Glomerular endothelial cell (primary cell): ENCODE measurements at regions not wholly inside any gene's neighbourhood (a gene's known extent, or its start where the extent isn't known, plus 50 kb on each side); places are given as distances from the start of the nearest gene placed in this dataset.
"Not testable (repeated sequence)": the region's sequence is repeated elsewhere in the genome, so short reads cannot be mapped to it uniquely, and the experiment has no call there.

Source experiments
- DNase-seq: peaks from one replicate; pipeline ENCODE4 v3.0.0-alpha.2; 2011; ENCODE audit warnings: low read depth, low spot score; ENCODE audit errors: extremely low read depth

DNA sequence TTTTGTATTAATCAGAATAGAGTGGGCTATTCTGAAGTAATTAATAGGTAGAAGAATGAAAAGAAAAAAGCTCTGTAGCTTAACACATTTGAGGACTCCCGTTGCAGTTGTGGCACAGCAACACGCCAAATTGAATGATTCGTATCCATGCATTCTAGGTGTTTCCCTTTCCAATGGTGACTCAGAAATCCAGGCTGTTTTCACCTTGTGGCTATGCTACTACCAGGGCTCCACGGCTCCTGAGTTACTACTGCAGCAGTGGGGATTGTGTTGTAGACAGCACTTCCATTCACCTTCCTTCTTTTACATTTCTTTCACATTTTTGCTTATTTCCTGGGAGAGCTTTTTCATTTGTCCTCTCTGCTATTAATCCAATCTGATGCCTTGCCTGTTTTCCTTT, 1616.4 kb downstream of the CDH8 start:
- DNase-seq = no peak

GRCh38 chr16:60414613-60415012, 1621.6 kb downstream of the CDH8 start:
- no peak for DNase-seq

GRCh38 chr16:60413969-60414368, 1622.3 kb downstream of the CDH8 start:
- DNase-seq = no peak

DNA sequence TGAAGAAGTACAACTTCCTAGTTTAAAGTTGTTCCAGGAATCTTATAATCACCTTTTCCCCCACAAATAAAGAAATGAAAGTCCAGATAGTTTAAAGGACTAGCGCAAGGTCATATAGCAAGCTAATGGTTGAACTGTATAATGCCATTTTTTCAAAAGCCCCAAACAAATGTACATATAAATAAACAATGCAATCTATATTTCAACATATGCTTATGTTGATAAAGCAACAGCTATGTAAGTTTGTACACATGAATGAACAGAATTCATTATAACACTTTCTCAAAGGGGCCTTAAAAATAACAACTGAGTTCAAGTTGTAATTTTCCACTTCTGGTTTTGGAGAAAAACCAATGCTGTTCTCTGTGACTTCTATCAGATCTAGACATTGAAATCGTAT, 1628.6 kb downstream of the CDH8 start:
- no peak for DNase-seq

DNA sequence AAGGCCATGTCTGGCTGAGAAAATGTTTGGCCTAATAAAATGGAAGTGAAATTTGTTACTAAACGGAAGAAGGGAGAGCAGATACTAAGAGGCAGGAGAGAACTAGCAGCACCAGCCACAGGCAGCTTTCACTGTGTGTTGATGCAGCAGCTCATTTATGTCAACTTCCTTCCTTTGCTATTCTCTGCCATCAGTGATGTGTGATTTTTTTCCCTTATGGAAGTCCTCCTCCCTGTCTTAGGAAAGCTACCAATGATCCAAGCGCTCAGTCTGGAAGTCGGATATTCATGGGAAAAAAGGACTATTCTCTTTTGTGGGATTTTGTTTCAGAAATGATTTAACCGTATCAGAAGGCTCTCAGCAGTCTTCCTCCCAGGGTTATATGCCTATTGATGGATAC, 1629.2 kb downstream of the CDH8 start:
- no peak for DNase-seq

- DNase-seq = no peak
Measured at GRCh38 chr16:60405286-60405685, 1631.0 kb downstream of the CDH8 start.

- DNase-seq = no peak
Measured at GRCh38 chr16:60404401-60404800, 1631.8 kb downstream of the CDH8 start.

- DNase-seq = not testable (repeated sequence)
Measured at GRCh38 chr16:60402941-60403340, 1633.3 kb downstream of the CDH8 start.

DNA sequence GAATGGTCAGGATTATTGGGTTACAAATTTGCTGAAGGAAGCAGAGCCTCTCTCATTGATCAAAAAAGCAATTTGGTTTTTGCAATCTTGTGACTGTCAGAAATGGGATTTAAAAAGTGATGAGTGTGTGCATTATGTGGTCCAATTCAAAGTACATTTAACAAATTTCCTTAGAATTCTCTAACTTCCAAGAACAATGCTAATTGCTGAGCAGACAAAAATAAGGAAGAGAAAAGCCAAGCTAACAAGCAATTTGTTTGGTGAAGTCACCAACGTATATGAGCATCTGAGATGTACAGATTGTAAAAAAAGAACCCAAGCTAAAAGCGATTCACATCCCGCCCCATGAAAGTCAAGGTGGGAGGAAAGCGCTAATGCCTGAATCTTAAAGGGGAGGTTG, 1643.9 kb downstream of the CDH8 start:
- no peak for DNase-seq

GRCh38 chr16:60371591-60371990, 1637.5 kb upstream of the GOT2 start:
- DNase-seq = no peak

DNA sequence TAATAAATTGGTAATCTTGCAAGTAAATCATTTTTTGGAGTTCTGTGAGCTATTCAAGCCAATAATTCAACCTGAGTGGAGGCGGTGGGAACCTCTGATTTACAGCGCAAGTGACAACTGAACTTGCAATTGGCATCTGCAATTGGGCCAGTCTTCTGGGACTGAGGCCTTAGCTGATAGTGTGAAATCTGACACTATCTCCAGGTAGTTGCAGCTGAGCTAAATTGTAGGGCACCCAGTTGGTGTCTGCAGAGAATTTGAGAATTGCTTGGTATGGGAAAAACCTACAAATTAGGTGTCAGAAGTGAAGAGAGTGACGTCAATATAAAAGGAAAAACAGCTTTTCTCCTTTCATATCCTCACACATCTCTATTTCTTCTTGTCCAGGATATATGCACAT, 1633.6 kb upstream of the GOT2 start:
- DNase-seq = no peak

DNA sequence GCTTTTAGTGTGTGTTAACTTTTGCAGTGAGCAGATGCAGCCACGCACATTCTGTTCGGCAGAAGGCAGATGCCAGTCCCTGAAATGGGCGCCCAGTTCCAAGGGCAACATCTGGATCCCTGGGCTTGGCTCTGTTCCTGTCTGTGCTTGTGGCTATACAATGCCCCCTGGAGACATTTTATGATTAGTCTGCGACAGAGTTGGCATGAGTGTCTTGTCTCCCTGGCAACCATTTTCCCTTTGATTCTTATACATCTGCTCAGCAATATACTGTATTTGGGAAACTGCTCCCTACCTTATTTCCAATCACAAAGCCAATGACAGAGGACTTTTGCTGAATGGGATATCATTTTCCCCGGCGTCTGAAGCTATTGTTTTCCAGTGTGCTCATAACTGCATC, 1629.5 kb upstream of the GOT2 start:
- DNase-seq = no peak

- DNase-seq = not testable (repeated sequence)
Measured at GRCh38 chr16:60359866-60360265, 1625.8 kb upstream of the GOT2 start.

- DNase-seq = not testable (repeated sequence)
Measured at GRCh38 chr16:60359412-60359811, 1625.3 kb upstream of the GOT2 start.

DNA sequence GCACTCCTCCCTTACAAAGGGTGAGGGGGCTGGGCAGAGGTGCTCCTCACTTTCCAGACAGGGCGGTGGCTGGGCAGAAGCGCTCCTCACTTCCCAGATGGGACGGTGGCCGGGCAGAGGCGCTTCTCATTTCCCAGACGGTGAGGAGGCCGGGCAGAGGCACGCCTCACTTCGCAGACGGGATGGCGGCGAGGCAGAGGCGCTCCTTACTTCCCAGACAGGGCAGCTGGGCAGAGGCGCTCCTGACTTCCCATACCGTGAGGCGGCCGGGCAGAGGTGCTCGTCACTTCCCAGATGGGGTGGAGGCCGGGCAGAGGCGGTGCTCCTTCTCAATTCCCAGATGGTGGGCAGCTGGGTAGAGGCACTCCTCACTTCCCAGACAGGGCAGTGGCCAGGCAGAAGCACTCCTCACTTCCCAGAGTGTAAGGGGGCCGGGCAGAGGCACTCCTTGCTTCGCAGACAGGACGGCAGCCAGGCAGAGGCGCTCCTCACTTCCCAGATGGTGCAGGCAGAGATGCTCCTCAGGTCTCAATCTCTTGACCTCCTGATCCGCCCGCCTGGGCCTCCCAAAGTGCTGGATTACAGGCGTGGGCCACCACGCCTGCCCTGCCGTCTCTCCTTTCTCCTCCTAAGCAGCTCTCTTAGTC, 1623.9 kb upstream of the GOT2 start:
- not testable (repeated sequence) for DNase-seq

- no peak for DNase-seq
Measured at GRCh38 chr16:60346256-60346655, 1612.1 kb upstream of the GOT2 start.

DNA sequence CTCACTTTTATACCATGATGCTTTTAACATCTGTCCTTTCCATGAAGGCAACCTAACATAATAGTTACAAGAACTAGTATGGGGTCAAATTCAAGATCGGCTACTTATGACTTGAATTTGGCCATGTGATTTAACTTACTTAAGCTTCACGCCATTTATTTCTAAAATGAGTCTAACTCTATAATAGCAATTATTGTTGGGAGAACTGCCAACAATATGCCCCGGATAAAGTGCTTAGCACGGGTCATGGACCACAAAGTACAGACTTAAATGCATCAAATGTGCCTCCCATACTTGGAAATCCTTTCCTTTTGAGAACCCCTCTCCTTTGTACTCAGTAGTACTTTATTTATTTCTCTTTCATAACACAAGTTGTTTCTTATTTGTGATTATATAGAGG, 1603.6 kb upstream of the GOT2 start:
- no peak for DNase-seq

- no peak for DNase-seq
Measured at GRCh38 chr16:60331168-60331567, 1597.1 kb upstream of the GOT2 start.

- no peak for DNase-seq
Measured at GRCh38 chr16:60329108-60329507, 1595.0 kb upstream of the GOT2 start.

DNA sequence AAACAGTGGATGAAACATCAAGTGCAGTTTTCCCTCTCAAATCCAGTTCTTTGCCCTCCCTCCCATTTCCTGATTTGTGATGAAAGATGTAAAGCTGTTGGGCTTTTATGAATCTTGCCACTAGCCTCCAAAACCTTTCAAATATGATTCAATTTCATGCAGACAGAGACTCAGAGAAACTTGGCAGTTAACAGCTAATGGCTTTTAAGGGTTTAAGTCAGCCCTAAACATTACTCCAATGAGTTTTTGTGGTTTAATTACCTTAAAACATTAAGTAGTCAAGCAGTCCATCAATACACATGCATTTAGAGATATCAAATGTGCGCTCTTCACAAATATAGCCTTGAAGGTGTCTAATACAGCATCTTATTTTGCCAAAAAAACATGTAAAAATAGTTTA, 1594.0 kb upstream of the GOT2 start:
- no peak for DNase-seq

GRCh38 chr16:60318486-60318885, 1584.4 kb upstream of the GOT2 start:
- DNase-seq = no peak

DNA sequence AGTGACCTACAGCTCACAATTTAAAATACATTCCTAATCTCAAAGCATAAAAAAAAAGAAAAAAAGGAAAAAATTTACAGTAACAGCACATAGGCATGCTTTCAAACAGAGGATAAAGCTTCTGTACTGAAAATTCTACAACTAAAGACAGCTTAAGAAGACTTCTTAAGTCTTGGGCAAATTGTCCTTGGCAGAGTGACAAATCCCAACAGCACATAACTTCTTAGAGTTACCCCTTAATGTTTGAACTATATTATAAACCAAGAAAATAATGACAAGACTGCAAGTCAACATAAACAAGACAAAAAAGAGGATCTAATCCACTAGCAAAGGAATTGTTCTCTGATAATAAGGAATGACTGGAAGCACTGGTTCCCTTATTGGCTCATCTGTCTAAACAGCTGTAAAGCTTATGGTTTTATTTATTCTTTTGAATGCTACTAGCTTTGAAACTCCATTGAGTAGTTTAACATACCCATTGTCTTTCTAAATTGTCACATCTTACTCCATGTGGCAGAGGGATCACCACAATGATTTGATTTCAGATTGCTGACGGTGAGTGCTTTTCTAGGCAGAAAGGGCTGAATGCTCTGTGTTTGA, 1576.8 kb upstream of the GOT2 start:
- DNase-seq = no peak

GRCh38 chr16:60304720-60305119, 1570.6 kb upstream of the GOT2 start:
- DNase-seq = no peak
